ENCODE measurements at regions not wholly inside any gene's neighbourhood (a gene's known extent, or its start where the extent isn't known, plus 50 kb on each side); places are given as distances from the start of the nearest gene placed in this dataset.

DNA sequence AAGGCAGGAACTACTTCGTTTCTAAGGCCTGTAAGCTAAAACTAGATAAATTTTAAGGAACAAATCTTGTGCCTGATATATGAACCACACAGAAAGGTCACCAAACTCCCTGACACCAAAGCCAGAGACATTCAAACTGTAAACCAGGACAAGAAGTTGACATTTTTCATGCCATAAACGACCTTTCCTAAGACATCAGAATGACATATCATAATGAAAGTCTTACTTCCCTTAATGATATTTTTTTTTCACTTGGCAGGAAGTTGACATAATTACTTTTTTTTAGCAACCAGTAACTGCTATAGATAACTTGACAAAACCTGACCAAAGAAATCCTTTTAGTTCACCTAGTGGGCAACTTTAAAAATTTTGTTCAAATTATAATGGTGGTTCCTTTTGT is 231.5 kb upstream of the AGTR2 start (continued):
- TF ChIP-seq, protein P1, sequence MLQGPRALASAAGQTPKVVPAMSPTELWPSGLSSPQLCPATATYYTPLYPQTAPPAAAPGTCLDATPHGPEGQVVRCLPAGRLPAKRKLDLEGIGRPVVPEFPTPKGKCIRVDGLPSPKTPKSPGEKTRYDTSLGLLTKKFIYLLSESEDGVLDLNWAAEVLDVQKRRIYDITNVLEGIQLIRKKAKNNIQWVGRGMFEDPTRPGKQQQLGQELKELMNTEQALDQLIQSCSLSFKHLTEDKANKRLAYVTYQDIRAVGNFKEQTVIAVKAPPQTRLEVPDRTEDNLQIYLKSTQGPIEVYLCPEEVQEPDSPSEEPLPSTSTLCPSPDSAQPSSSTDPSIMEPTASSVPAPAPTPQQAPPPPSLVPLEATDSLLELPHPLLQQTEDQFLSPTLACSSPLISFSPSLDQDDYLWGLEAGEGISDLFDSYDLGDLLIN (CRISPR knock-in tag; IDR thresholded peaks at IDR 0.05; ENCODE audit: borderline replicate concordance) = no peak
- TF ChIP-seq FOXK1 (CRISPR knock-in tag; IDR thresholded peaks at IDR 0.05; ENCODE audit: borderline replicate concordance, low read depth) (no peak), PHF20 (CRISPR knock-in tag; IDR thresholded peaks at IDR 0.05) (no peak), RXRA (CRISPR knock-in tag; IDR thresholded peaks at IDR 0.05) (no peak), IRX3 (CRISPR knock-in tag; IDR thresholded peaks at IDR 0.05; ENCODE audit: borderline replicate concordance, low read depth) (no peak), SMYD3 (CRISPR knock-in tag; IDR thresholded peaks at IDR 0.05) (no peak), THAP11 (CRISPR knock-in tag; IDR thresholded peaks at IDR 0.05) (no peak), PHF5A (CRISPR knock-in tag; IDR thresholded peaks at IDR 0.05; ENCODE audit: low read depth, unreplicated experiment) (no peak), NFE2L1 (CRISPR knock-in tag; IDR thresholded peaks at IDR 0.05; ENCODE audit: borderline replicate concordance) (no peak)
- TF ChIP-seq, protein P2, sequence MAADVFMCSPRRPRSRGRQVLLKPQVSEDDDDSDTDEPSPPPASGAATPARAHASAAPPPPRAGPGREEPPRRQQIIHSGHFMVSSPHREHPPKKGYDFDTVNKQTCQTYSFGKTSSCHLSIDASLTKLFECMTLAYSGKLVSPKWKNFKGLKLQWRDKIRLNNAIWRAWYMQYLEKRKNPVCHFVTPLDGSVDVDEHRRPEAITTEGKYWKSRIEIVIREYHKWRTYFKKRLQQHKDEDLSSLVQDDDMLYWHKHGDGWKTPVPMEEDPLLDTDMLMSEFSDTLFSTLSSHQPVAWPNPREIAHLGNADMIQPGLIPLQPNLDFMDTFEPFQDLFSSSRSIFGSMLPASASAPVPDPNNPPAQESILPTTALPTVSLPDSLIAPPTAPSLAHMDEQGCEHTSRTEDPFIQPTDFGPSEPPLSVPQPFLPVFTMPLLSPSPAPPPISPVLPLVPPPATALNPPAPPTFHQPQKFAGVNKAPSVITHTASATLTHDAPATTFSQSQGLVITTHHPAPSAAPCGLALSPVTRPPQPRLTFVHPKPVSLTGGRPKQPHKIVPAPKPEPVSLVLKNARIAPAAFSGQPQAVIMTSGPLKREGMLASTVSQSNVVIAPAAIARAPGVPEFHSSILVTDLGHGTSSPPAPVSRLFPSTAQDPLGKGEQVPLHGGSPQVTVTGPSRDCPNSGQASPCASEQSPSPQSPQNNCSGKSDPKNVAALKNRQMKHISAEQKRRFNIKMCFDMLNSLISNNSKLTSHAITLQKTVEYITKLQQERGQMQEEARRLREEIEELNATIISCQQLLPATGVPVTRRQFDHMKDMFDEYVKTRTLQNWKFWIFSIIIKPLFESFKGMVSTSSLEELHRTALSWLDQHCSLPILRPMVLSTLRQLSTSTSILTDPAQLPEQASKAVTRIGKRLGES (CRISPR knock-in tag; IDR thresholded peaks at IDR 0.05; ENCODE audit: borderline replicate concordance) = no peak

DNA sequence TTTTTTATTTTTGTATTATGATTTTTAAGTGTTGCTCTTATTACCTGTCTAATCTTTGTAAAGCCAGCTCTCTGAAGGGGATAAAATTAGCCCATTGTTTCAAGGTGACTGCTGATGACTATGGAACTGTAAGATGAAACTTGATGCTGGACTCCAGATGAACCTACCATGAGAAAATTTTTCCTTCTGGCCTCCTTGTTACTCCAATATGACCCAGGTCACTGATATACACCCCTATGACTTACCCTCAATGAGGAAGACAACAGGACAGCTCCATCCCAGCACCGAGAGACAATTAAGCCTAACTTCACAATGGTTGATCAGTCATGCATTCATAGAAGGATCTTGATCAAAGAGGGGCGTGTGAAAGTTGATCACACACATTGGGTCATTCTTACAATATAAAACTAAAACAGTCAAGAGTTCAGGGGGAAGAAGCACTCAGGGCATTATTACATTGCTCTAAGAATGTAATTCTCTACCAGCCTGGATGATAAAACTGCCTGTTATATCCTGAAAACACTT is 230.8 kb upstream of the AGTR2 start:
- 27% methylated on average over 2 of the region's 2 CpGs for WGBS (ENCODE audit: low lambda C conversion rate)
- in situ Hi-C loops (cut with HindIII; ENCODE audit: extremely low pct_ligation_motif_present, low pct_unique_long_range_greater_than_20kb) (no loop called here), intact Hi-C loops (cut with micrococcal nuclease; ENCODE audit: unreplicated experiment) (no loop called here)
- no peak overlapping the region for H3K4me3 ChIP-seq (replicated peaks in 1 of 3; ENCODE audit: insufficient read depth in 1 of 3, low read depth in 2 of 3, low read length in 3 of 3)
- H3K27me3 ChIP-seq (ENCODE audit: control insufficient read depth in 1 of 2, insufficient read depth in 2 of 2, low read length in 2 of 2) = no peaks in the 10 kb centered on the region
- no peak overlapping the region for H3K27ac ChIP-seq (ENCODE audit: extremely low read length, insufficient read depth, low read length)
- H3K79me2 ChIP-seq (ENCODE audit: insufficient read depth, low read length) = no peaks in the 10 kb centered on the region
- H3K36me3 ChIP-seq (replicated peaks in 1 of 2; ENCODE audit: control insufficient read depth in 1 of 2, insufficient read depth in 2 of 2, low read length in 2 of 2) = no peaks in the 10 kb centered on the region
- H3K4me2 ChIP-seq (ENCODE audit: low read depth, low read length) = no peak overlapping the region
- H4K20me1 ChIP-seq (ENCODE audit: insufficient read depth, low read length) = no peaks in the 10 kb centered on the region
- FAIRE-seq (no peak), ATAC-seq (no peak), DNase-seq (ENCODE audit: low spot score) (no peak)
- H2AFZ ChIP-seq (ENCODE audit: low read length) = no peak overlapping the region
- no TSS peak for BruUV-seq (replicated peaks)
- H3K9me3 ChIP-seq (ENCODE audit: low read length) = no peaks in the 10 kb centered on the region
- peaks cover 22% of the 10 kb centered on the region for H3K4me1 ChIP-seq (ENCODE audit: insufficient read depth, low read length)
- H3K9ac ChIP-seq (ENCODE audit: insufficient read depth, low read depth, low read length) = no peak overlapping the region
- ChIA-PET POLR2A (no interaction called here), CTCF (ENCODE audit: low intra/inter-chr PET ratio, low total read pairs) (no interaction called here)
- no peak for TF ChIP-seq NFKBIZ (CRISPR knock-in tag; IDR thresholded peaks at IDR 0.05)
- TF ChIP-seq, protein P3, sequence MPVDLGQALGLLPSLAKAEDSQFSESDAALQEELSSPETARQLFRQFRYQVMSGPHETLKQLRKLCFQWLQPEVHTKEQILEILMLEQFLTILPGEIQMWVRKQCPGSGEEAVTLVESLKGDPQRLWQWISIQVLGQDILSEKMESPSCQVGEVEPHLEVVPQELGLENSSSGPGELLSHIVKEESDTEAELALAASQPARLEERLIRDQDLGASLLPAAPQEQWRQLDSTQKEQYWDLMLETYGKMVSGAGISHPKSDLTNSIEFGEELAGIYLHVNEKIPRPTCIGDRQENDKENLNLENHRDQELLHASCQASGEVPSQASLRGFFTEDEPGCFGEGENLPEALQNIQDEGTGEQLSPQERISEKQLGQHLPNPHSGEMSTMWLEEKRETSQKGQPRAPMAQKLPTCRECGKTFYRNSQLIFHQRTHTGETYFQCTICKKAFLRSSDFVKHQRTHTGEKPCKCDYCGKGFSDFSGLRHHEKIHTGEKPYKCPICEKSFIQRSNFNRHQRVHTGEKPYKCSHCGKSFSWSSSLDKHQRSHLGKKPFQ (CRISPR knock-in tag; IDR thresholded peaks at IDR 0.05; ENCODE audit: insufficient replicate concordance) = no peak
- no peak for TF ChIP-seq RORA (CRISPR knock-in tag; IDR thresholded peaks at IDR 0.05)
- TF ChIP-seq ZSCAN12 (CRISPR knock-in tag; IDR thresholded peaks at IDR 0.05) = no peak
